IMR-90 (cell line): ENCODE measurements at regions not wholly inside any gene's neighbourhood (a gene's known extent, or its start where the extent isn't known, plus 50 kb on each side); places are given as distances from the start of the nearest gene placed in this dataset.

Experiments used
- ATAC-seq: fragments of 200-7000 bp; cut with Tn5 transposase; 2 replicates; pipeline ENCODE4 v1.9.1; 2020; ENCODE audit warnings: low read depth, mild to moderate bottlenecking, moderate library complexity
- BruUV-seq: library from RNA; stranded (reverse); fragments of 400-500 nt; replicated peaks from 2 replicates; lab custom pipeline; 2021; lab: Mats Ljungman, UMichigan
- CTCF ChIA-PET: fragments of 300-600 bp; formaldehyde crosslinking; extraction: SDS; loops from one replicate; lab custom pipeline; 2021; ENCODE audit warnings: antibody characterized with exemption; lab: Yijun Ruan, JAX
- POLR2A ChIA-PET: fragments of 300-600 bp; sonication (Branson Sonifier 250); formaldehyde crosslinking; loops from one replicate; lab custom pipeline; 2022; ENCODE audit warnings: antibody characterized with exemption; ENCODE audit not compliant: unreplicated experiment; lab: Charles Lee
- DNase-seq: peaks from one replicate; pipeline ENCODE4 v3.0.0; 2013
- H2AFZ ChIP-seq: replicated peaks from 2 replicates; pipeline ENCODE3; 2013; ENCODE audit warnings: low read length, mild to moderate bottlenecking; ENCODE audit not compliant: poor library complexity
- H2AK5ac ChIP-seq: 2 replicates; pipeline ENCODE4 v1.6.1; 2013; ENCODE audit warnings: low read depth, low read length, inconsistent platforms
- H2AK9ac ChIP-seq: replicated peaks from 2 replicates; pipeline ENCODE3; 2013; ENCODE audit warnings: mild to moderate bottlenecking, low read depth, low read length, moderate library complexity; ENCODE audit not compliant: poor library complexity
- H2BK120ac ChIP-seq: 2 replicates; pipeline ENCODE4 v1.6.1; 2013; ENCODE audit warnings: low read depth, low read length, inconsistent platforms
- H2BK15ac ChIP-seq: 3 replicates; pipeline ENCODE4 v1.6.1; 2013; ENCODE audit warnings: low read depth, low read length, inconsistent platforms
- H2BK20ac ChIP-seq: 2 replicates; pipeline ENCODE4 v1.6.1; 2013; ENCODE audit warnings: low read depth, mild to moderate bottlenecking, inconsistent platforms, low read length, moderate library complexity
- H2BK5ac ChIP-seq: 2 replicates; pipeline ENCODE4 v1.6.1; 2013; ENCODE audit warnings: mild to moderate bottlenecking, low read depth, low read length, inconsistent platforms; ENCODE audit not compliant: poor library complexity, severe bottlenecking
- H3K14ac ChIP-seq: replicated peaks from 2 replicates; pipeline ENCODE4 v1.6.1; 2013; ENCODE audit warnings: low read depth, low read length, inconsistent platforms
- H3K18ac ChIP-seq: 2 replicates; pipeline ENCODE4 v1.6.1; 2013; ENCODE audit warnings: low read depth, low read length, control low read depth
- H3K23ac ChIP-seq: 2 replicates; pipeline ENCODE4 v1.6.1; 2013; ENCODE audit warnings: low read depth, low read length, inconsistent platforms
- H3K27ac ChIP-seq: 2 replicates; pipeline ENCODE4 v1.5.1; 2013; ENCODE audit warnings: mild to moderate bottlenecking, control low read depth, low read length; ENCODE audit not compliant: insufficient read depth
- H3K27me3 ChIP-seq: 2 replicates; pipeline ENCODE4 v1.6.1; 2013; ENCODE audit warnings: low read length; ENCODE audit not compliant: control insufficient read depth, insufficient read depth
- H3K36me3 ChIP-seq: 2 replicates; pipeline ENCODE4 v1.6.1; 2013; ENCODE audit warnings: low read length, mixed read lengths; ENCODE audit not compliant: control insufficient read depth, insufficient read depth
- H3K4ac ChIP-seq: 2 replicates; pipeline ENCODE4 v1.6.1; 2013; ENCODE audit warnings: low read depth, low read length, inconsistent platforms
- H3K4me1 ChIP-seq: 2 replicates; pipeline ENCODE4 v1.6.1; 2013; ENCODE audit warnings: low read length, mixed read lengths; ENCODE audit not compliant: control insufficient read depth, insufficient read depth
- H3K4me2 ChIP-seq: 2 replicates; pipeline ENCODE4 v1.6.1; 2013; ENCODE audit warnings: low read depth, mild to moderate bottlenecking, control low read depth, low read length, moderate library complexity
- H3K4me3 ChIP-seq: 2 replicates; pipeline ENCODE4 v1.5.1; 2013; ENCODE audit warnings: low read depth, mild to moderate bottlenecking, control low read depth, low read length, moderate library complexity; ENCODE audit not compliant: insufficient read depth
- H3K56ac ChIP-seq: 2 replicates; pipeline ENCODE4 v1.6.1; 2013; ENCODE audit warnings: low read length, inconsistent platforms; ENCODE audit not compliant: insufficient read depth; ENCODE audit errors: extremely low read depth
- H3K79me1 ChIP-seq, 2 experiments: 2 replicates each; pipeline ENCODE4 v1.6.1; 2013; ENCODE audit warnings: low read length in 2 of 2, inconsistent platforms in 1 of 2, low read depth in 1 of 2
- H3K9ac ChIP-seq: 2 replicates; pipeline ENCODE4 v1.6.1; 2013; ENCODE audit warnings: low read depth, low read length, control low read depth
- H3K9me1 ChIP-seq: 2 replicates; pipeline ENCODE4 v1.6.1; 2013; ENCODE audit warnings: low read length, inconsistent platforms; ENCODE audit not compliant: insufficient read depth
- H3K9me3 ChIP-seq: 2 replicates; pipeline ENCODE4 v1.6.1; 2013; ENCODE audit warnings: low read length; ENCODE audit not compliant: control insufficient read depth, insufficient read depth
- H4K20me1 ChIP-seq: 2 replicates; pipeline ENCODE4 v1.6.1; 2013; ENCODE audit warnings: low read length, inconsistent platforms; ENCODE audit not compliant: insufficient read depth
- H4K5ac ChIP-seq: 2 replicates; pipeline ENCODE4 v1.6.1; 2013; ENCODE audit warnings: mild to moderate bottlenecking, low read depth, low read length, control low read depth
- H4K8ac ChIP-seq, 2 experiments: 2 replicates each; pipeline ENCODE4 v1.6.1; 2013; ENCODE audit warnings: low read depth in 2 of 2, low read length in 2 of 2, control low read depth in 1 of 2, inconsistent platforms in 1 of 2
- H4K91ac ChIP-seq: 2 replicates; pipeline ENCODE4 v1.6.1; 2013; ENCODE audit warnings: low read depth, low read length, inconsistent platforms; ENCODE audit not compliant: insufficient read depth
- BHLHE40 ChIP-seq: fragments of 150-350 bp; IDR thresholded peaks from 2 replicates; pipeline ENCODE4 v1.6.1; 2016; ENCODE audit warnings: mild to moderate bottlenecking, low read depth, low read length
- CEBPB ChIP-seq: IDR thresholded peaks from 2 replicates; pipeline ENCODE4 v1.6.1; 2012; ENCODE audit warnings: low read depth, low read length, improper control_type of control experiment
- CHD1 ChIP-seq: IDR thresholded peaks from 2 replicates; pipeline ENCODE4 v1.6.1; 2012; ENCODE audit warnings: low read depth, low read length, improper control_type of control experiment
- FOS ChIP-seq: fragments of 150-350 bp; IDR thresholded peaks from 2 replicates; pipeline ENCODE4 v1.6.1; 2016; ENCODE audit warnings: low read depth, low read length
- MAFK ChIP-seq: IDR thresholded peaks from 2 replicates; pipeline ENCODE4 v1.6.1; 2012; ENCODE audit warnings: low read depth, low read length, improper control_type of control experiment
- MAZ ChIP-seq: IDR thresholded peaks from 2 replicates; pipeline ENCODE4 v1.6.1; 2012; ENCODE audit warnings: low read depth, mild to moderate bottlenecking, low read length, improper control_type of control experiment, moderate library complexity, borderline replicate concordance
- MXI1 ChIP-seq: IDR thresholded peaks from 2 replicates; pipeline ENCODE4 v1.6.1; 2012; ENCODE audit warnings: low read depth, mild to moderate bottlenecking, low read length, moderate library complexity, borderline replicate concordance
- POLR2A ChIP-seq: IDR thresholded peaks from 2 replicates; pipeline ENCODE4 v1.6.1; 2012; ENCODE audit warnings: mild to moderate bottlenecking, low read depth, low read length
- RAD21 ChIP-seq: IDR thresholded peaks from 2 replicates; pipeline ENCODE4 v1.6.1; 2012; ENCODE audit warnings: low read length, improper control_type of control experiment
- RCOR1 ChIP-seq: IDR thresholded peaks from 2 replicates; pipeline ENCODE4 v1.6.1; 2012; ENCODE audit warnings: mild to moderate bottlenecking, low read length, improper control_type of control experiment; ENCODE audit not compliant: insufficient replicate concordance
- RFX5 ChIP-seq: IDR thresholded peaks from 2 replicates; pipeline ENCODE4 v1.8.0; 2012; ENCODE audit warnings: low read depth, mild to moderate bottlenecking, low read length, moderate library complexity
- SMC3 ChIP-seq: fragments of 150-350 bp; IDR thresholded peaks from 2 replicates; pipeline ENCODE4 v1.6.1; 2016; ENCODE audit warnings: low read depth, mild to moderate bottlenecking, antibody characterized with exemption, low read length, moderate library complexity
- WGBS, 2 experiments: methylation state at CpG; one replicate each; pipeline versions ENCODE4 v1.1.5 to v1.1.7; 2013; ENCODE audit warnings: missing lambda C conversion rate in 2 of 2; ENCODE audit not compliant: insufficient read length in 1 of 2; ENCODE audit errors: extremely low coverage in 2 of 2; 5-methylcytosine and 5-hydroxymethylcytosine counted together
- dilution Hi-C: fragments of 300-500 bp; cut with HindIII; formaldehyde crosslinking; loops from one replicate; pipeline ENCODE4 v1.14.3; 2018; ENCODE audit warnings: low sequenced_read_pairs; ENCODE audit not compliant: unreplicated experiment
- in situ Hi-C: fragments of 300-500 bp; cut with MboI; formaldehyde crosslinking; loops from 3 replicates; pipeline ENCODE4 v1.14.3; 2019; ENCODE audit warnings: low sequenced_read_pairs, inconsistent platforms, mixed read lengths
- intact Hi-C: fragments of 100-400 bp; cut with micrococcal nuclease; formaldehyde crosslinking; loops from 2 replicates; pipeline ENCODE4 v1.10.0; 2022
- TF ChIP-seq, protein P1 (sequence below): fragments of 150-350 bp; IDR thresholded peaks from 2 replicates; pipeline ENCODE4 v1.6.1; 2017; ENCODE audit warnings: mild to moderate bottlenecking, antibody characterized with exemption, low read length, low read depth
- TF ChIP-seq, protein P2 (sequence below): conservative IDR thresholded peaks from 2 replicates; pipeline ENCODE4 v1.5.1; 2012; ENCODE audit warnings: mild to moderate bottlenecking, low read depth, low read length, improper control_type of control experiment
- TF ChIP-seq, protein P3 (sequence below): fragments of 150-350 bp; IDR thresholded peaks from 2 replicates; pipeline ENCODE4 v1.6.1; 2016; ENCODE audit warnings: low read depth, mild to moderate bottlenecking, low read length, moderate library complexity, borderline replicate concordance

DNA sequence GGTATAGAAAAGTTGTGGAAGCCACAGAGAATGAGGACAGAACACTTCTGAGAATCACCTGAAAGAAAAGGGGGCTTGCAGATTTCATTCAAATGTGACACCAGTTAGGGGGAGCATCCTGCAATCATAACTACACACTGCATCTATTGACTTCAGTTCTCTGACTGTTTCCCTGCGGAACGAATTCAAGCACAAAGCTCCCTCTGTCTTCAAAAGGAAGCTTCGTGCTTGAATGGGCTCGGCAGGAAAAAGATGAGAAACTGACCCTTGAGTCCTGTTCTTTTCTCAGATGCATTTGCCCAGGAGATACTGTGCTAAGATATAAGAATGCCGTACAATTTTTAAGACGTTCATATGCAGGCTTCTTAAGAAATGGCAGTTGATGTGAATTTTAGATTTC is 2000.4 kb upstream of the RAG2 start:
- no peaks in the 10 kb centered on the region for H3K27me3 ChIP-seq
- TF ChIP-seq RAD21 (no peak), POLR2A (no peak), CHD1 (no peak), FOS (no peak), CEBPB (no peak), SMC3 (no peak), BHLHE40 (no peak), RFX5 (no peak), RCOR1 (no peak), MAFK (no peak), MXI1 (no peak), MAZ (no peak)
- TF ChIP-seq, protein P1, sequence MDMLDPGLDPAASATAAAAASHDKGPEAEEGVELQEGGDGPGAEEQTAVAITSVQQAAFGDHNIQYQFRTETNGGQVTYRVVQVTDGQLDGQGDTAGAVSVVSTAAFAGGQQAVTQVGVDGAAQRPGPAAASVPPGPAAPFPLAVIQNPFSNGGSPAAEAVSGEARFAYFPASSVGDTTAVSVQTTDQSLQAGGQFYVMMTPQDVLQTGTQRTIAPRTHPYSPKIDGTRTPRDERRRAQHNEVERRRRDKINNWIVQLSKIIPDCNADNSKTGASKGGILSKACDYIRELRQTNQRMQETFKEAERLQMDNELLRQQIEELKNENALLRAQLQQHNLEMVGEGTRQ: no peak
- TF ChIP-seq, protein P2, sequence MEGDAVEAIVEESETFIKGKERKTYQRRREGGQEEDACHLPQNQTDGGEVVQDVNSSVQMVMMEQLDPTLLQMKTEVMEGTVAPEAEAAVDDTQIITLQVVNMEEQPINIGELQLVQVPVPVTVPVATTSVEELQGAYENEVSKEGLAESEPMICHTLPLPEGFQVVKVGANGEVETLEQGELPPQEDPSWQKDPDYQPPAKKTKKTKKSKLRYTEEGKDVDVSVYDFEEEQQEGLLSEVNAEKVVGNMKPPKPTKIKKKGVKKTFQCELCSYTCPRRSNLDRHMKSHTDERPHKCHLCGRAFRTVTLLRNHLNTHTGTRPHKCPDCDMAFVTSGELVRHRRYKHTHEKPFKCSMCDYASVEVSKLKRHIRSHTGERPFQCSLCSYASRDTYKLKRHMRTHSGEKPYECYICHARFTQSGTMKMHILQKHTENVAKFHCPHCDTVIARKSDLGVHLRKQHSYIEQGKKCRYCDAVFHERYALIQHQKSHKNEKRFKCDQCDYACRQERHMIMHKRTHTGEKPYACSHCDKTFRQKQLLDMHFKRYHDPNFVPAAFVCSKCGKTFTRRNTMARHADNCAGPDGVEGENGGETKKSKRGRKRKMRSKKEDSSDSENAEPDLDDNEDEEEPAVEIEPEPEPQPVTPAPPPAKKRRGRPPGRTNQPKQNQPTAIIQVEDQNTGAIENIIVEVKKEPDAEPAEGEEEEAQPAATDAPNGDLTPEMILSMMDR: no peak
- TF ChIP-seq, protein P3, sequence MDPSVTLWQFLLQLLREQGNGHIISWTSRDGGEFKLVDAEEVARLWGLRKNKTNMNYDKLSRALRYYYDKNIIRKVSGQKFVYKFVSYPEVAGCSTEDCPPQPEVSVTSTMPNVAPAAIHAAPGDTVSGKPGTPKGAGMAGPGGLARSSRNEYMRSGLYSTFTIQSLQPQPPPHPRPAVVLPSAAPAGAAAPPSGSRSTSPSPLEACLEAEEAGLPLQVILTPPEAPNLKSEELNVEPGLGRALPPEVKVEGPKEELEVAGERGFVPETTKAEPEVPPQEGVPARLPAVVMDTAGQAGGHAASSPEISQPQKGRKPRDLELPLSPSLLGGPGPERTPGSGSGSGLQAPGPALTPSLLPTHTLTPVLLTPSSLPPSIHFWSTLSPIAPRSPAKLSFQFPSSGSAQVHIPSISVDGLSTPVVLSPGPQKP: no peak
- no peak overlapping the region for H2BK20ac ChIP-seq
- no peaks in the 10 kb centered on the region for H3K79me1 ChIP-seq
- no peak overlapping the region for H2BK120ac ChIP-seq
- H2AK9ac ChIP-seq: no peak overlapping the region
- dilution Hi-C loops (no loop called here), in situ Hi-C loops (no loop called here), intact Hi-C loops (no loop called here)
- H4K91ac ChIP-seq: no peak overlapping the region
- H3K9me1 ChIP-seq: no peaks in the 10 kb centered on the region
- no TSS peak for BruUV-seq
- H2BK5ac ChIP-seq: no peak overlapping the region
- POLR2A ChIA-PET: no interaction called here
- ATAC-seq (no peak), DNase-seq (no peak)
- no peaks in the 10 kb centered on the region for H3K4me1 ChIP-seq
- H3K18ac ChIP-seq: no peak overlapping the region
- no peak overlapping the region for H3K27ac ChIP-seq
- no peak overlapping the region for H2BK15ac ChIP-seq
- H3K36me3 ChIP-seq: no peaks in the 10 kb centered on the region
- no peaks in the 10 kb centered on the region for H4K20me1 ChIP-seq
- no peak overlapping the region for H3K9ac ChIP-seq
- no peak overlapping the region for H4K5ac ChIP-seq
- H3K23ac ChIP-seq: no peak overlapping the region
- H3K56ac ChIP-seq: no peak overlapping the region
- no peak overlapping the region for H2AFZ ChIP-seq
- no peak overlapping the region for H3K4me3 ChIP-seq
- H4K8ac ChIP-seq: no peak overlapping the region
- H3K14ac ChIP-seq: no peak overlapping the region
- no CpG with 5 or more reads among the region's 6 CpGs for WGBS, 2 experiments
- no peak overlapping the region for H2AK5ac ChIP-seq
- no peak overlapping the region for H3K4ac ChIP-seq
- CTCF ChIA-PET: interaction anchor here (0.6 kb wide), 1 partner anchor 88 kb away, joined by 3 read pairs; no protein-coding TSS in a partner anchor
- H3K4me2 ChIP-seq: no peak overlapping the region
- H3K9me3 ChIP-seq: peaks cover 12% of the 10 kb centered on the region; the same call in 1 of the 2 replicates
